GM19023 (cell line): ENCODE measurements at regions not wholly inside any gene's neighbourhood (a gene's known extent, or its start where the extent isn't known, plus 50 kb on each side); places are given as distances from the start of the nearest gene placed in this dataset.
A peak's percentile ranks its signal among the peaks of the same experiment; 100 is the strongest.

Experiments
- ATAC-seq: cut with Tn5 transposase; IDR thresholded peaks from one replicate; pipeline ENCODE4 v1.9.1; 2021; ENCODE audit warnings: mild to moderate bottlenecking, moderate library complexity; ENCODE audit not compliant: unreplicated experiment

DNA sequence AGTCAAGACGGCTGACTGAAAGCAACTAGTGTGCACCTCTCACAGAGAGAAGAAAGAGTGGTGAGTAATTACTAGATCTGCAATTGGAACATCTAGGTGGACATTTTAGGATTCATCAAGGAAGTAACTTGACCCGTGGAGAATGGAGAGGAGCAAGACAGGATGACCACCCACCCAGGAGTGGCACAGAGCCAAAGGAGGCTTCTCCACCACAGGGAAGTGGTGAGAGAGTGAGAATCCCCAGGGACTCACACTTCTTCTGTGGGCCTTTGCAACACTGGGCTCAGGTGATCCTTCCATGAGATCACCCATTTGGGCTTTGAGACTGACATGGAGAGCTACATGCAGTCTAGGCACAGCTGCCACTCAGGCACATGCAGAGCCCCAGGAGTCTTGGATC lies 132.8 kb upstream of the GALNT5 start:
- ATAC-seq, result no peak

DNA sequence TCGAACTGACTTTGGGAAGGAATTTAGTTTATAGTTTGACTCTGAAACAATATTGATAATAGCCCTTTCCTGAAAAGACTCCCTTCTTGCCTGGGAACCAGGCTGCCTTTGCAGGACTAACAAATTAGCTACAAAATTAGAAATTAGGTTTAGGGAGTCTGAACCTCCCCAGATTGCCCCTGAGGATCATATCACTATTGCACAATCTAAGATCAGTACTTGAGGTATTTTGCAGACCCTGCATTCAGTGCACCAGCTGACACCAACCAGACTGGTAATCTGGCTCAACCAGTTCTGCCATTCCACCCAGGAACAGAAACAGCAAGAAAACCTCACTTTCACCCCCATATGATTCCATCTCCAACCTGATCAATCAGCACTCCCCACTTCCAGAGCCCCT lies 131.8 kb upstream of the GALNT5 start:
- ATAC-seq, result no peak

DNA sequence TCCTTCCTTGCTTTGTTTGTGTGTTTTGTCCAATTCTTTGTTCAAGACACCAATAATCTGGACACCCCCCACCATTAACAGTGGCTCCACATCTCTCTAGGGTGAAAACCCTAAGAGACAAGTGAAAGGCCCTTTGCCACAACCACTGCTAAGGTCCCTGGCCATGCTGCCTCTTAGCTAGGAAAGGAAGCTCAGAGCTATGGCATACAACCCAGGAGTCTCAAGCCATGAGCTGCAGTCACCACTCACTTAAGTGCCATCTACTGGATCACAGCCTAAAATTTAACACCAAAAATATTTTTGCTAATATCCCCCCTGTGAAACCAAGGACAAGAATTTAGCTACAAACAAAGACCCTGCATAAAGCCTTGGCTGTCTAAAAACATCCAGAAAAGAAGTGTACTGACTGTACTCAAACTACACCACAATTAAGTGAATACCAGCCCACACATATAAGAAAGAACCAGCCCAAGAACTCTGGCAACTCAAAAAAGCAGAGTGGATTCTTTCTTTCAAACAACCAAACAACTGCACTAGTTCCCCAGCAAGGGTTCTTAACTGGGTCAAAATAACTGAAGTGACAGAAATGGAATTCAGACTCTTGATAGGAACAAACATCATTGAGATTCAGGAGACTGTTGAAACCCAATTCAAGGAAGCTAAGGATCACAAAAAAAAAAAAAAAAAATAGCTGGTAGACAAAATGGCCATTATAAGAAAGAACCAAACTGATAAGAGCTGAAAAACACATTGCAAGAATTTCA lies 130.1 kb upstream of the GALNT5 start:
- no peak for ATAC-seq

DNA sequence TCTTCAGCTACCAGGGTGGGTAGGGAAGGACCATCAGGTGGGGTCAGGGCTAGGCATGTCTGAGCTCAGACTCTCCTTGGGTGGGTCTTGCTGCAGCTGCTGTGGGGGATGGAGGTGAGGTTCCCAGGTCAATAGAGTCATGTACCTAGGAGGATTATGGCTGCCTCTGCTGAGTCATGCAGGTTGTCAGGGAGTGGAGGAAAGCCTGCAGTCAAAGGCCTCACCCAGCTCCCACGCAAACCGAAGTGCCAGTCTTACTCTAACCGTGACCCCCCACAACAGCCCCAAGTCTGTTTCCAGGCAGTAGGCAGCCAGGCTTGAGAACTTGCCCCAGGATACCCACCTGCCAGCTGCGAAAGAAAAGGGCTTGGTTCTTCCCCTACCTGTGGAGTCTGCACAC lies 113.6 kb upstream of the GALNT5 start:
- ATAC-seq, result no peak

DNA sequence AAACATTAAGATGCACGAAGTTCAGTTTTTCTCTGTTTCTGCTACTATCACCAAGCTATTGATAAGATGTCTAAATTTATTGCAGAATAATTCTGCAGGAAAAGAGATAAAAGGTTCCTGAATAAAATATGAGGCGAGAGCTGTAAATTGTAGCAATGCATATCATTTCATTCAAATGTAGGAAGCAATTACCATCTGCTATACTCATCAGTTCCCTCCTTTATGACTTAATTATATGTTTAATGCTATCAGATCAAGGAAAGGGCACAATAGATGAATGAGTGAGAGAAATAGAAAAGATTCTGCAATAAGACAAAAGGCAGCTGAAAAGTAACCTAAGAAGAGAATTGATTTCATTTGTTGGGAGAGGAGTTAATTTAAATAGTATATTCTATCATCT lies 108.2 kb upstream of the GALNT5 start:
- ATAC-seq, result no peak

DNA sequence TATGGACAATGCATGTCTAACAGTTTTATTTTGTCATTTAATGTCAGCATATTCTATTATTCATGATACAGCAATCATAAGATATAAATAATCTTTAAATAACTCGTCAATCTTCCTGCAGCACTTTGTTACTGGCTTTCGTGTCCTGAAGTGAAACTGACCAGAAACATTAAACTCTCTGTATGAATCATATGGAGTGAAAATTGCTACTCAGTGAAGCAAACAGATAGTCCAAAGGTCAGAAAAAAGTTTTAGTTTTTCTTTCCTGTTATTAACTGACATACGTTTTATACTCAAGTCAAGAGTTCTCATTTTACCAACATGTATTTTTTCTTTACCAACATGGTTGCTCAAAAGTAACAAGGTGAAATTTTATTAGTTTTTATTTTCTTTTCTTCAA lies 106.8 kb upstream of the GALNT5 start:
- ATAC-seq, result peak; percentile 86

DNA sequence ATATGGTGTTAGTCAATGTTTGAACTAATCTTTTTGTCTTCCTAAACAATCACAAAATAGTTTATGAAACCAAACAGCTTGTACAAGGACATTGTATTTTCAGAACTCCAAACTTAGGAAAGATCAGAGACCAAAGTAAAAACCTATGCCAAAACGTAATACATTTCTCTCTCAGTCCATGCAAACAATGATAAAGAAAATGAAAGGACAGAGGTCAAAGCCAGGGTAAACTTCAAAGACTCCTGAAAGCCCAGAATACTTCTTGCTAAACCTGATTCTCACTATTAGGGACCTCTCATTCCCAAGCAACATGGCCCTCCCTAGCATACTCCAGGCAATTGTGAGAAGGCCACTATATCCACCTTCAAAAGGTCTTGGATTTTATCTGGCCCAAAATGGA lies 105.1 kb upstream of the GALNT5 start:
- no peak for ATAC-seq

DNA sequence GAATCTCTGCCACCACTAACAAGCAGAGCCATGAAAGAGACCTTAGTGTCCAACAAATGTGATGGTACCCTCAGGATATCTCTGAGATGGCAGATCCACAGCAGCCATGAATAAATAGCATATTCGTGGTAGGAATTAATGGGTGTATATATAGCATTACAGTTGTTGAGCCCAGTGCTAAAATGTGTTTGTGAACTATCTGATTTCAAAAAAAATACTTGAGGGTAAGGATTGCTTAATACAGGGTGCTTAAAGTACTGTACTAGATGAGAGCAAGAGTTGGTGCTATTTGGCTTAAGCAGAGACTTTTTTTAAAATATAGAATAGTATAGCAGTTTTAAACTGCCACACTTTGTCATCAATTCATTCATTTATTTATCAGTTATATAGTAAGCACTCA lies 101.5 kb upstream of the GALNT5 start:
- ATAC-seq, result no peak

DNA sequence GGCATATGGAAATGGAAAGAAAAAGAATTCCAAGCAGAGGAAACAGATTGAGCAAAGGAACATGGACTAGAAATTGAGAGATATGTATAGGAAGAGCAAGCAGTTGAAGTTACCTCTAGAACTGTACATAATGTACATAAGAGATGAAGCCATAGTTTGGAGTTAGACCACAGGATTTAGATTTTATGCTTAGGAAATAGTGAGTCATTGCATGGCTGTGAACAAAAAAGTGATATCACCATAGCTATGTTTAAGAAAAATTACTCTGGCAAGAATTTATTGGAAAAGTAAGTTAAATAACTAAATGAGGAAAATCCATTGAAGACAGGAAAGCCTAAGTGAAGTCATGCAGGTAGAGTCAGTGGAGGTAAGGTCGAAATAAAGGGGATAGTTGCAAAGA lies 99.4 kb upstream of the GALNT5 start:
- no peak for ATAC-seq

DNA sequence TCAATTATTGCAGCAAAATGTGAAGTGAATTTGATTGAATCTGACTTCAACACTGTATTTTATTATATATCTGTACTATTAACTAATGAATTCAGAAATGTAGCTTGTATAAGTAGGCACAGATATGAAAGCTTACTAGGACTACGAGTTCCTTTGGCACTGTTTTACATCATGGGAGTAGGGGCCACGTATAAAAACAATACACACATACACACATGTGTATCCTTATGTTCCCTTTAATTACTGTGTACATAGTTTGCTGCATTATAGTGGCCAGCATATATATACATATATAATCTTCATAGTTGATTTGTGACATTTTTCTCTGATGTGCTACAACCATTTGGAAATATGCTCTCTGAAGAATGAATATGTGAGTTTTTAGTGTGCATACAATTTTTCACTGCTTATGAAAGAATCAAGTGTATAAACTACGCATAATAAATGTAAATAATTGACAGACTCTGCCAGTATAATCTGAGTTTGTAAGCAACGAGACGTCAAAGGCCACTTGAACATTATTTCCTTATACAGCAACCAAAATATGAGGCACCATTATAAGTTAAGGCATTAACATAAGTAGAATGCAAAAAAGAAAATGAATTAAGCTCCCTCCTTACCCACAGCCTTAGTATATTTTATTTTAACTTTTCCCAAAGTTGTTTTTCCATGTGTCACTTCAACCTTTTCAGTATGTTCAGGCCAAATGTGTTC lies 98.1 kb upstream of the GALNT5 start:
- ATAC-seq, result no peak

DNA sequence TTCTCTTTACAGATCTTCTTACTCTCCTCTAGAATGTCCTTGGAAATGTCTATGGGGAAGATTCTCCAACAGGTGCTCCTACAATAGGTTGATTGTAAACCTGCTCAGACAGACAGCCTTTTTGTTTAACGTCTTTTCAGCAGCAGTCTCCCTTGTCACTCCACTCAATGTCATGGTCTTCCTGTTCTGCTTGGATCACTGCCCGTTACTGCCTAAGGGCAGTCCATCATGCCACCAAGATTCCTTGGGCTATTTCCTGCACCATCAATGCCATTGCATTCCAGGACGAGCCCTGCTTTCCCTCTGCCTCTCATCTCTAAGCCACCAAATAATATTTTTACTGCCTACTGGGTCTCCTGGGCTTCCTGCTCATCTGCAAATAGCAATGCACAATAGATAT lies 97.4 kb upstream of the GALNT5 start:
- no peak for ATAC-seq

DNA sequence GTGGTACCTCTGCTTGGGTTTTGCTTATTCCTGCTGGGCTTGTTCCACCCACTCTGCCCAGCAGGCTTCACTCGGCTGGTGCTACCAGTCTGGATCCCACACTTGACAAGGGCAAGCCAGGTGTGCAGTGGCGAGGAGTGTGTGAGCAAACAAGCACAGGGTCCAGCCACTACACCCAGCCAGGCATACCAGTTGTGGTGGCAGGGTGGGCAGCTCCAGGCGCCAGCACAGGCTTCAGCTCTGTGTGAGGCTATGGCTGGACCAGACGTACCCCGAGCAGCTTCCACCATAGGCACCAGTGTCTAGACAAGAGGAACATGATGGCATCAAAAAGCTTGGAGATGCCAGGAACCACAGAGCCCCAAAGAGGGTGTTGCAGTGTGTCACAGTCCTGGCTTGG lies 93.1 kb upstream of the GALNT5 start:
- no peak for ATAC-seq

DNA sequence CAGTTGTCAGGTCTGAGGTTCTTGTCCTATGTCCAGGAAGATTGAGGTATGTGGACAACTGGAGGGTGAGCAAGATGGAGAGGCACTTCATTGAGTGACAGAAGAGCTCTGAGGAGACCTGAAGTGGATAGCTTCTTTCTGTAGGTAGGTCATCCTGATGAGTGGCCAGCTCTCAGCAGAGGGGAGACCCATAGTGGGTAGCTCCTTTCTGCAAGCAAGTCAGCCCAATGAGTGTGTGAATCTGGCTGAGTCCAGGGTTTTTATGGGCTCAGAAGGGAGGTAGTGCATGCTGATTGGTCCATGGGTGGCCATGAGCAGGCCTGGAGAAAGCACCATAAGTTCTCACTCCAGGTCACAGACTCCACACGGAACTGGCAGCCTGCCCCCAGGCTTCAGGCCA lies 92.6 kb upstream of the GALNT5 start:
- no peak for ATAC-seq

DNA sequence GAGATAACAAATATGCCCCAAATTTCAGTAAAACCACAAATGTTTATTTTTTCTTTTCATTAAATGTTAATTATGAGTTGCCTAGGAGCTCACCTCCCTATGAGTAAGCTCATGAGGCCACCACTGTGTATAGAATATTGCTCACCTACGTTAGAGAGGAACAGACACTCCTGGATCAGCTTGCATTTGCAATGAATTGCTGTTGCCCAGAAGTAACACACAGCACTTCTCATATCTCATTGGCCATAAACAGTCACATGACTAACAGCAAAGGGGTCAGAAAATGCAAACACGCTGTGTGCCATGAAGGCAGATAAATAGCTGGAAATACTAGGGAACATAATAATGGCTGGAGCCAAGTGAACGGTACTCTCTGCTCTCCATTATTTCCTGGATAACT lies 89.0 kb upstream of the GALNT5 start:
- no peak for ATAC-seq

DNA sequence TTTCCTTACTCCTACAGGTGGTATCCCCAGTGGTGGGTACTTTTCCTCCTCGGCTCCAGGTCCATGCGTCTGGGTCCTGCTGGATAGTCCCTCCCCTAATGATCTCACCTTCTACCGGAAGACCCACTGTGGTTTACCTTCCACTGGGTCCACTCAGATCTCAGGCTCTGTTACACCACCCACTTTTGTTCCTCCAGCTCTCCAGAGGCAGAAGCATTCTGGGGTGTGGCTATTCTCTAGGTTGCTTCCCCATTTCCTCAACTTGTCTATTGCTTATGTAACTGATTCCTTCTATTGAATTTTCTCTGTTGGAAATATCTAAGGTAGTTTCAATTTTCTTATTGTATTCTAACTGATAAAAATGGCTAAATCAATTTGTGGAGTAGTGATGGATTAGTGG lies 87.6 kb upstream of the GALNT5 start:
- ATAC-seq, result no peak

DNA sequence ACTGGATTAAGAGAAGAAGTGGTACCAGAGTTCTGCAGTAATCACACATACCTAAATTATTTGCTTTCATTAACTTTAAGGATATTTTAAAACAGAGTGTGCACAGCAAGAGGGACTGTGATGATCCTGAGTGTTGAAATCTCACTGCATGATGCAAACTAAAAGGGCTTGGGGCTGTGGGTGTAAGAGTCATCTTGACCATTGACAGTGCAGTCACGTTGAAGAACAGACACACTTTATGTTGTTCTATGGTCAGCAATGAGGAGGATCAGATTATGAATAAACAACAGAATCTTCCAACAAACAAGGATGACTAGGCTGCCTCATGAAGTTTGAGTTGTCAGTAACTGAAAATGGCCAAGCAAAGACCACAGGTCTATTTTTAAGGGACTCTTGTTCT lies 87.2 kb upstream of the GALNT5 start:
- no peak for ATAC-seq

DNA sequence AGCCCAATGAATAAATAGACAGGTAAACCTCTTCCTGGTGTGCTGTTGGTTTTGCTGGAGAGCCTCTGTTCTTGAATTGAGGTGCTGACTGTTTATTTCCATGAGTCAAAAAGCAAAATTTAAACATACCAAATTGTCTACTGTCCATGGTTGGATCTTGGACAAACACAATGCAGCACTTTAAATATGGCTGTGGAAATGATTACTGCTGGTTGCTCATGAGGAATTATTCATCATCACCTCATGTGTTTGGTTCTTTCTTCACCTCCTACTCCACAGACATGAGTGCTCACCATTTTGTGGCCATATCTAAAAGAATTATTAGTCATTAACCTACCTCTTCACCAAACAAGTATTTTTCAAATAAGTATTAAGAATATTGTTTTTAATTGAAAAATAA lies 85.3 kb upstream of the GALNT5 start:
- ATAC-seq, result no peak

DNA sequence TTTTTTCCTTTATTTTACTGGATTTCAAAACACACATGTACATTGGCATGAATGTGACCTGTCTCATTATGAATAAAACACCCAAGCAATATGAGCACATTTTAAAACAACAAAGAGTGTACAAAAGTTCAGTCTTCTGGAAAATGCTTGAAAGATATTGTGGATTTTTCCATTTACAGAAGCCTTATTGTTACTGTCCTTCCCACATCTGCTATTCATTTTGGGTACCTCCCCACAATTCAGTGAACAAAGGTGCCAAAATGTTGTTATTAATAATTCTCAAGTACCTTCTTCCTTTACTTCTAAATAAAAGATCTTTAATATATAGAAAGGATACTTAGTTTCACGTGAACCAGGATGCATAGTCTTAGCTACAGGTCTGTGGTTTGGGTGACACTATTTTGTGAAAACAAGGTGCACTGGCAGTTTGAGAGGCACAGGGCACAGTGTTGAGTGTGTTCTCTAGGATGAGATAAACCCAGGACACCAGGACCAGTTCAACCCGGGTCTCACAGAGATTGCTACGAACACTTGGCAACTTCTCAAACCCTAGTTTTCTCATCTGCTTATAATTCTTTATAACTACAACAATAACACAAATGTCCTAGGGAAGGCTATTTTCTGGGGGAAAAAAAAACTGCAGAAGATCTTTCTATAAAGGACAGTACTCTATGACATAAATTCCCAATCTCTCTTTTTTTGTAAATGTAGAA lies 84.5 kb upstream of the GALNT5 start:
- no peak for ATAC-seq

DNA sequence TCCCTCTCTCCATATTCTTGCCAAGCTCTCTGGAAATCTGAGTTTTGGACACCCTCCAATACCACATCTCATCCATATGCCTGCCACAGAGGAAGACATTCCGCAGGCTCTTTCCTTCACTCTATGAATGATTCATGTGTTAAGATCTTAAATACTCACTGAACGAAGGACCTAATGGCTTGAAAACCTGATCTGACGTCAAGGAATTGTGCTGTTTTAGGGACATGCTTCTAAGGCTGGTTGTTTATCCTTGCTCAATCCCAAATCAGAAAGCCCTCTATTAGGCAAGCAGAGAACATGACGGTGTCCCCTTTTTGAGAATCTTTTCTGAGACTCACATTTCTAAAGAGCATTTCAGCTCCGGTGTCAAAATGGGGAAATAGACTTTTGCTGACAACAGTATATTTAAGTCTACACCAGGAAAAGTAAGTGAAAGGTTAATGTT lies 83.7 kb upstream of the GALNT5 start:
- ATAC-seq, result no peak

DNA sequence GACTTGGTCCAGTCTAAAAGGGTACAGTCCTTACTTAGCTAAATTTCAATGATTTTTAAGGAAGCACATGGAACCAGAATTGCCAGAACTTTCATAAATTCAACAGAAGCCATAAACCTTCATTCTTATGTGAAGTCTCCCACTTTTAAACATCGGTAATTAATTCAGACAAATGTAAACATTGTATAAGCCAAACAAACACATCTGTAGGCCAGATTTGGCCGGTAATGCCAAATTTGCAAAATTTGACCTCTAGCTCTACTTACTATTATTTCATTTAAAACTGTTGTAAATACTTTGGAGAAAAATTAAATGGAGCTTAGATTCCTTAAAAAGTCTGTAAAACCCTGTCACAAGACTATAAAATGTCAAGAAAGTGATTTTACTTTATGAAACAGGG lies 83.2 kb upstream of the GALNT5 start:
- no peak for ATAC-seq

DNA sequence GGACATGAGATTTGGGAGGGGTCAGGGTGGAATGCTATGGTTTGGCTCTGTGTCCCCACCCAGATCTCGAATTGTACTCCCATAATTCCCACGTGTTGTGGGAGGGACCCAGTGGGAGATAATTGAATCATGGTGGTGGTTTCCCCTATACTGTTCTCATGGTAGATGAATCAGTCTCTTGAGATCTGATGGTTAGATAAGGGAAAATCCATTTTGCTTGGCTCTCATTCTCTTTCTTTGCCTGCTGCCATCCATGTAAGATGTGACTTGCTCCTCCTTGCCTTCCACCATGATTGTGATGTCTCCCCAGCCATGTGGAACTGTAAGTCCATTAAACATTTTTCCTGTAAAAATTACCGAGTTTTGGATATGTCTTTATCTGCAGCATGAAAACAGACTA lies 80.9 kb upstream of the GALNT5 start:
- no peak for ATAC-seq

DNA sequence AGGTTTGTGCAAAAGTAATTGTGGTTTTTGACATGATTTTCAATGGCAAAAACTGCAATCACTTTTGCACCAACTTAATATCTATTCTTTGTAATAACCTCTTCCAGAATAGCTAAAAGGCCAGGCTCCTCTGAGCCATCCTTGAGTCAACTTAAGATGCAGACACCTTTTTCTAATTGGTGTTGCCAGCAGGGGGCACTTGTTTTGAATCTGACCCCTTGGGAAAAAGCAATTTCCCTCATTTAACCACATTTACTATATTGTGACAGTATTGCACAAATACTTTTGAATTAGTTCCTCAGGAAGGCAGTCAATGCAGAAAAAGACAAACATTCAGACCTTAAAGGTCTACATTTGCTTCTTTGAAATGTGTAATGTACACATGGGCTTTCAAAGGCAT lies 78.6 kb upstream of the GALNT5 start:
- ATAC-seq, result no peak
